ENCODE measurements at regions not wholly inside any gene's neighbourhood (a gene's known extent, or its start where the extent isn't known, plus 50 kb on each side); places are given as distances from the start of the nearest gene placed in this dataset.
A peak's percentile ranks its signal among the peaks of the same experiment; 100 is the strongest.

DNA sequence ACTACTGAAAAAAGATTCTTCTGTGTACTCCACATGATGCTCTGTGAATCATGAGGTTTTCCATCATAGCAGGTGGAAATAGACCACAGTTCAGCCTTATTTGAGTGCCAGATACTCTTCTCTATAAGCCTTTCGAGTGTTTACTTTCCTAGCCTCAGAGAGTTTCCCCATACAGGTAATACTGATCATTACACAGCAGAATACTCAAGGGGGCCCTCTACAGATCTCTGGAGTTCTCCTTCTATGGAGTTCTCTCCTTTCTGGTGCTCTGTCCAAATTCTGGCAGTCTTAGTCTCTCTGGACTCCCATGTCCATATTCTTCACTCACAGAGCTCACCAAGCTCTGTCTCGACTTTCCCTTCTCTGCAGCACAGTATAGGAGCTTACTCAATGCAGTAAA is 175.7 kb upstream of the CARD18 start:
- Histone ChIP-seq H3K4me1 (ENCODE audit: insufficient read depth, low read length, poor library complexity, severe bottlenecking) (no peaks in the 10 kb centered on the region), H3K9me3 (ENCODE audit: low read length) (no peaks in the 10 kb centered on the region), H3K36me3 (ENCODE audit: insufficient read depth, low read length) (no peaks in the 10 kb centered on the region), H2AFZ (ENCODE audit: low read length) (no peak overlapping the region), H3K27ac (ENCODE audit: low read depth, low read length, poor library complexity, severe bottlenecking) (no peak overlapping the region), H4K20me1 (ENCODE audit: insufficient read depth, low read length) (no peaks in the 10 kb centered on the region), H3K4me3 (ENCODE audit: low read depth, low read length, poor library complexity, severe bottlenecking) (no peak overlapping the region), H3K9me2 (ENCODE audit: insufficient read depth, low read length) (no peaks in the 10 kb centered on the region), H3K79me2 (ENCODE audit: insufficient read depth, low read depth, low read length) (no peaks in the 10 kb centered on the region), H3K4me2 (ENCODE audit: low read length) (no peak overlapping the region)
- POLR2A ChIA-PET, result no interaction called here
- BruUV-seq (replicated peaks), result no TSS peak
- intact Hi-C loops (cut with micrococcal nuclease; ENCODE audit: unreplicated experiment), result no loop called here
- CTCF ChIA-PET (ENCODE audit: unreplicated experiment), result no interaction called here
- no peak for DNase-seq (ENCODE audit: low spot score)
- TF ChIP-seq EZH2phosphoT487 (IDR thresholded peaks at IDR 0.05; ENCODE audit: borderline replicate concordance, low read depth, low read length) (no peak), CTCF (conservative IDR thresholded peaks at IDR 0.05; ENCODE audit: low read length) (peak; percentile 21; the same call in 1 of the 2 replicates)

GRCh38 chr11:105312266-105312665 is 172.7 kb upstream of the CARD18 start:
- ChIA-PET POLR2A (interaction anchor here (0.6 to 1.1 kb wide), 2 partner anchors 10 to 79 kb away, joined by 3 to 4 read pairs; no protein-coding TSS in a partner anchor), CTCF (ENCODE audit: unreplicated experiment) (no interaction called here)
- DNase-seq (ENCODE audit: low spot score), result no peak
- intact Hi-C loops (cut with micrococcal nuclease; ENCODE audit: unreplicated experiment), result no loop called here
- Histone ChIP-seq H2AFZ (ENCODE audit: low read length) (no peak overlapping the region), H4K20me1 (ENCODE audit: insufficient read depth, low read length) (no peaks in the 10 kb centered on the region), H3K9me2 (ENCODE audit: insufficient read depth, low read length) (no peaks in the 10 kb centered on the region), H3K4me2 (ENCODE audit: low read length) (no peak overlapping the region), H3K4me1 (ENCODE audit: insufficient read depth, low read length, poor library complexity, severe bottlenecking) (no peaks in the 10 kb centered on the region), H3K4me3 (ENCODE audit: low read depth, low read length, poor library complexity, severe bottlenecking) (no peak overlapping the region), H3K27ac (ENCODE audit: low read depth, low read length, poor library complexity, severe bottlenecking) (no peak overlapping the region), H3K79me2 (ENCODE audit: insufficient read depth, low read depth, low read length) (no peaks in the 10 kb centered on the region), H3K36me3 (ENCODE audit: insufficient read depth, low read length) (no peaks in the 10 kb centered on the region), H3K9me3 (ENCODE audit: low read length) (no peaks in the 10 kb centered on the region)
- TF ChIP-seq EZH2phosphoT487 (IDR thresholded peaks at IDR 0.05; ENCODE audit: borderline replicate concordance, low read depth, low read length) (no peak), CTCF (conservative IDR thresholded peaks at IDR 0.05; ENCODE audit: low read length) (no peak)
- no TSS peak for BruUV-seq (replicated peaks)

DNA sequence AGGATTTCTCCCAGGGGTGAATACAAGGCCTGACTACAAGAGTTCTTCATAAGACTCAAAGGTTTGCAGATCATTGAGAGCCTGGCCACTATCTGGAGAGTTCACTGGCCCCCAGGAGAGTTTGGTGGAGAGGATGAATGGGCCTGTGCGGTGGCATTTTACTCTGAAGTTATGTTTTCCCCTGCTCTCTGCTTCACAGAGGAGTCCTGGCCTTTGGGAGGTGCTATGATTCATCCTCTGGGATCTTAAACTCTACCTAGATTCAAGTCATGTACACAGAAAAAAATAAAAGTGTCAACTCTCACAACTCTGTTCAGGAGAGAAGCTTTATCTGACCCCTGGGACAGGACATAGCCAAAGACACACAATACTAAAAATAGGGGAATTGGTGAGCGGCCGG is 159.1 kb upstream of the CARD18 start:
- H3K4me2 ChIP-seq (ENCODE audit: low read length), result no peak overlapping the region
- H3K4me1 ChIP-seq (ENCODE audit: insufficient read depth, low read length, poor library complexity, severe bottlenecking), result no peaks in the 10 kb centered on the region
- no peaks in the 10 kb centered on the region for H3K79me2 ChIP-seq (ENCODE audit: insufficient read depth, low read depth, low read length)
- DNase-seq (ENCODE audit: low spot score), result no peak
- H3K4me3 ChIP-seq (ENCODE audit: low read depth, low read length, poor library complexity, severe bottlenecking), result no peak overlapping the region
- ChIA-PET CTCF (ENCODE audit: unreplicated experiment) (no interaction called here), POLR2A (interaction anchor here (0.7 kb wide), 1 partner anchor 103 kb away, joined by 3 read pairs; no protein-coding TSS in a partner anchor)
- no peak overlapping the region for H3K27ac ChIP-seq (ENCODE audit: low read depth, low read length, poor library complexity, severe bottlenecking)
- no peaks in the 10 kb centered on the region for H3K9me2 ChIP-seq (ENCODE audit: insufficient read depth, low read length)
- H3K9me3 ChIP-seq (ENCODE audit: low read length), result no peaks in the 10 kb centered on the region
- intact Hi-C loops (cut with micrococcal nuclease; ENCODE audit: unreplicated experiment), result no loop called here
- TF ChIP-seq CTCF (conservative IDR thresholded peaks at IDR 0.05; ENCODE audit: low read length) (no peak), EZH2phosphoT487 (IDR thresholded peaks at IDR 0.05; ENCODE audit: borderline replicate concordance, low read depth, low read length) (no peak)
- BruUV-seq (replicated peaks), result no TSS peak
- no peak overlapping the region for H2AFZ ChIP-seq (ENCODE audit: low read length)
- no peaks in the 10 kb centered on the region for H3K36me3 ChIP-seq (ENCODE audit: insufficient read depth, low read length)
- H4K20me1 ChIP-seq (ENCODE audit: insufficient read depth, low read length), result no peaks in the 10 kb centered on the region

All from OCI-LY7 (cell line).